T47D (cell line): ENCODE measurements at regions not wholly inside any gene's neighbourhood (a gene's known extent, or its start where the extent isn't known, plus 50 kb on each side); places are given as distances from the start of the nearest gene placed in this dataset.
"Not testable (repeated sequence)": the region's sequence is repeated elsewhere in the genome, so short reads cannot be mapped to it uniquely, and the experiment has no call there.

Experiments used
- DNase-seq, 2 experiments: peaks; one replicate each; pipeline versions ENCODE4 v3.0.0 to v3.0.0-alpha.2; 2011 to 2012; ENCODE audit warnings: low read depth in 1 of 2, low spot score in 1 of 2
- JUND ChIP-seq: IDR thresholded peaks from 2 replicates; pipeline ENCODE4 v1.6.1; 2012; ENCODE audit warnings: low read depth
- in situ Hi-C: cut with HindIII; loops from 2 replicates; pipeline ENCODE4 v1.10.0; 2016; ENCODE audit warnings: low sequenced_read_pairs, low pct_unique_long_range_greater_than_20kb

DNA sequence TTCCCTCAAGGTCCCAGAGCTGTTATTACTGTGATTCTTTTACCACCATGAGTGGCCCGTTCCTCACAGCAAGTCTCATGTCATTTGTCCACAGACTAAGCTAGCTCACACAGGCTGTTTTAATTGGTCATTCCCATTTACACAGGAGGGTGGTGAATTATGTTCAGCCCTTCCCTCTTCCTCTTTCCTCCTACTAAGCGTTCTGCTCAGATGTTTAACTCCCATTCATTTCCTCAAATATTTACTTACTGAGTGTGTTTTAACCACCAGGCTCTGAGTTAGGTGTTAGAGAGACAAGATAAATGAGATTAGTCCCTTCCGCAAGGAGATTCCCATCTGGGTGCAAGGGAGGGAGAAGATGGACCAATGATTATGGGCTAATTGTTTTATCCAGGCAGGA is 403.6 kb upstream of the ACVR2A start:
- TF ChIP-seq JUND = no peak
- DNase-seq = peak in 1 of 2 experiments; percentile 50
- in situ Hi-C loops = no loop called here

DNA sequence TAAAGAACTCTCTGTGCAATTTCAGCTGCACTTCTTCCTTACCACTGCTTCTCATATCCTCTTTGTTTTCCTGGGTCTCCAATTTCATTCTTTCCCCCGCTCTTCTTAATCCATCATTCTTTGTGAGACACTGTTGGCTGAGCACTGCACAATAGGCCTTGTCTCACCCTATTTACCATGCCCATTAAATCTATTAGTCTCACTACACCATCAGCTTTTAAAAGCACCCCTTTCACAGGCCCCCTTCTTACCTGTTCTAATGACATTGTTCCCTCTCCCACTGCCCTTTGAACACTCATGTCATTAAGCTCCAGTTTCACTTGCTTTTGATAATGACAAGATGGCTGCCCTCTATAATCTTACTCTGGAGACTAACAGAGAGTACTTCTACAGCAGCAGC is 404.1 kb upstream of the ACVR2A start:
- no peak for TF ChIP-seq JUND
- in situ Hi-C loops = no loop called here
- DNase-seq = no peak

DNA sequence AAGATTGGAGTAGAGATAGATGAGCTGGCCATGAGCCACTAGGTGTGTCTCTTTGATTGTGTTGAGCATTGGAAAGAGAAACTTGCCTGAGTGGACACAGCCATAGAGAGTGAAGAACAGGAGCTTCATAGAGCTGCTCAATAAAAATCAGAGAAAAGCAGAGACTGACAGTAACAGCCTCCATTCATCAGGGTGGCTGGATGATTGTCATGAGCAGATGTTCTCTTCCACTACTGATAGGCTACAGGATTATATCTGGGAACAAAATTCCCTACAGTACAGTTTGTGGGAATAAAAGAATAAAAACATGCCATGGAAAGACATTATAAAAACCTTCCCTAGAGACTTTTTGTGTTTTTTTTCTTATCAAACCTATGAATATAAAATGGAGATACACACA is 404.8 kb upstream of the ACVR2A start:
- DNase-seq = no peak
- in situ Hi-C loops = no loop called here

DNA sequence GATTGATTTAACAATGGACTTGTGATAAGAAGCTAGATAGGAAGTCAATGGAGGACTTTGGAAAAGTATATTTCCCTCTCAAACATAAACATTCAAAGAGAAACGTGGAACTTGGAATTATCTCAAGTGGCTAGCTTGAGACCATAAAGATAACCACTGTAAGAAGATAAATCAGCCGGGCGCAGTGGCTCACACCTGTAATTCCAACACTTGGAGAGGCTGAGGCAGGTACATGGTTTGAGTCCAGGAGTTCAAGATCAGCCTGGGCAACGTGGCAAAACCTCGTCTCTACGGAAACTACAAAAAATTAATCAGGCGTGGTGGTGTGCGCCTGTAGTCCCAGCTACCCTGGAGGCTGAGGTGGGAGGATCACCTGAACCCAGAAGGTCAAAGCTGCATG is 405.9 kb upstream of the ACVR2A start:
- no peak for TF ChIP-seq JUND
- no peak for DNase-seq
- in situ Hi-C loops = no loop called here

More for the DNA sequence above, 404.8 kb upstream of the ACVR2A start:
- no peak for TF ChIP-seq JUND

DNA sequence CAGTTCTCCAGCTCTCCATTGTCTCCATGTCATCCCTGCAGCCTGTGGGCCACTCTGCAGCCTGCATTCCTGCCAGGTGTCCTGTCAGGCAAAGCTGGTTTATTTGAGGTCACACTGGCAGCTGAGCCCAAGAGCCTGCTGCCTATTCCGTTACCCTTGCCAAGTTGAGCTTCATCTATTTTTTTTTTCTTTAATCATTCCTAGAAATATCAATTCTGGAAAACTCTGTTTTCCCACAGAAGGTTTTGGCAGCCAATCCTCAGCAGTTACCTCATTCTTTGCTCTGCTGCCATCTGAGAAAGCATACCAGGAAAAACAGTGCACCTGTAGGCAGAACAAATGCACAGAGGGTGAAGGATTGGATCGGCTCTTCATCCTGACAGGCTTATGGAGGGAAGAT is 411.0 kb upstream of the ACVR2A start:
- TF ChIP-seq JUND = no peak
- peak in 1 of 2 experiments; percentile 4 for DNase-seq
- in situ Hi-C loops = no loop called here

DNA sequence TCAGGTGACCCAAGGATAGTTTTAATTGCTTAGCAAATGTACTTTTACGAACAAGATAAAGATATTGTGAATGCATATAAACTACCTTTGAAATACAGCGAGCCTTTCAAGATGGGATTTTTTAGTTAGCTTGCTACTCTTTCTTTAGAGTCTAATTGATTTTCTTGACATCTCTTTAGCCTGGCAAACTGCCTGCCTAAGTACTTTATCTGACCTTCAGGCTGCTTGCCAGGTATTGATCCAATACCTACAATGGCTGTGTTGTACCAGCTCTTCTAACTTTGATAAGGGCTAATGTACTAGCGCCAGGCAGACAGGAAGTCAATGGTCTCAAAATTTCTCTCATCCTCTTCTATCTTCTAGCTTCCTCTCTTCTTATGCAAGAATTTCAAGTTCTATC is 414.4 kb upstream of the ACVR2A start:
- in situ Hi-C loops = no loop called here
- no peak for DNase-seq

DNA sequence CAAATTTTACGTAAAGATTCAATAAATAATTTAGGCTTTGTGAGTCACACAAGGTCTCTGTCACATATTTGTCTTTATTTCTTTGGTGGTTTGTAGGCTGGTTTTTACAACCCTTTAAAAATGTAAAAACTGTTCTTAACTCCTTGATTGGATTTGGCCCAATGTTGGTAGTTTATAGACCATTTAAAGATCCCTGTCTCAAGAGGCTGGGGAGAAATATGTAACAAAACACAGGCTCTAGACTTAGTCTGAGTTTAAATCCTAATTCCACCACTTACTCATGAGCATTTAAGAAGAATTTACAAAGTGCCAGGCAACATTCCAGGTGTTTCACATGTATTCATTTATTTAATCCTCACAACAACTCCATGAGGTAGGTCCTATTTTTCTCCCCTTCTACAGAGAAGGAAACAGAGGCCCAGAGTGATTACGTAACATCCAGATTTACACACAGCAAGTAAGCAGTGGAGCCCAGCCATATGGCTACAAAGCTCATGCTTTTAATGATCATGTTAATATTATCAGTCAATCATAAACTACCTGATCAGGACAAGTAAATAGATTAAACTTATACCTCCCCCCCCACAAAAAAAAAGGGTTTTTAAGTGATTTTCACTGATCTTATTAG is 416.6 kb upstream of the ACVR2A start:
- DNase-seq = no peak
- no peak for TF ChIP-seq JUND
- in situ Hi-C loops = no loop called here

More for the DNA sequence above, 414.4 kb upstream of the ACVR2A start:
- TF ChIP-seq JUND = no peak

DNA sequence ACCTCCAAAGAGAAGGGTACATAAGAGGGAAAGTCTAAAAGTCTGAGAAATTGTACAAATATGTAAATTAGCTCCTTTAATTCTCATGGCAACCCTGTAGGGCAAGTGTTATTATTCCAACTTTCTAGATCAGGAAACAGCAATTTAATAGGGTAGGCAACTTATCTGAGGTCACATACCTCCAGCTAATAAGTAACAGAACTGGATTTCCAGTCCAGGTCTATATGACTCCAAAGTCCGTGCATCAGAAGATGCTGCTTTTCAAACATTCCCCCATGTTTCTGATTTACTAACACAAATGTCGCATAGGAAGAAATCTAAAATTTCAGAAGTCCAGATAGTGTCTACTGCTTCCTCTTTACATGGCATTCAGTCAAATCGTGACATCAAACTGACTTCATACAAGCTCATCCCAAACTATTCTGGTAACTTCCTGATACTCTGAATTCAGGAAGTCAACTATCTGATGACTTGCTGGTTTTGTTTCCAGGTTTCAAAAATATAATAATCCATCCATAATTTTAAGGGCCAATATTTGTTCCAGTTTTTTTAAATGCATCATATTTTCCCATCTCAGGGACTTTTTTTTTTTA is 419.3 kb upstream of the ACVR2A start:
- in situ Hi-C loops = no loop called here
- no peak for DNase-seq
- no peak for TF ChIP-seq JUND

DNA sequence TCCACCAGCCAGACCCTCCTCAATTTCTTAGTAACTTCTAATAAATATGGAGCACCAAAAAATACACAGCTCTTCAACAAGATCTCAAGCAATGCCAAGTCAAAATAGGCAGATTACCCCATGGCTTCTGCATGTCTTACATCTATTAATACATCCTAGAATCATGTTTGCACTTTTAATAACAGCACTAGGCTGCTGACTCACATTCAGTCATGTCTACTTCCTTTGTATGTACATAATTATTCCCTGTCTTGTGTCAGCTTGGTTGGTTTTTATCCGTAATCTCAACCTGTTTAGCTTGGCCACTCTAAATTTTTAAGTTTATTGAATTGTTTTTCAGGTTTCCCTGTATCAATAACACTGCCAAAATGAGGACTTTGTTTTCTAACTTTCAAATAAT is 420.1 kb upstream of the ACVR2A start:
- in situ Hi-C loops = no loop called here
- no peak for TF ChIP-seq JUND
- DNase-seq = no peak

DNA sequence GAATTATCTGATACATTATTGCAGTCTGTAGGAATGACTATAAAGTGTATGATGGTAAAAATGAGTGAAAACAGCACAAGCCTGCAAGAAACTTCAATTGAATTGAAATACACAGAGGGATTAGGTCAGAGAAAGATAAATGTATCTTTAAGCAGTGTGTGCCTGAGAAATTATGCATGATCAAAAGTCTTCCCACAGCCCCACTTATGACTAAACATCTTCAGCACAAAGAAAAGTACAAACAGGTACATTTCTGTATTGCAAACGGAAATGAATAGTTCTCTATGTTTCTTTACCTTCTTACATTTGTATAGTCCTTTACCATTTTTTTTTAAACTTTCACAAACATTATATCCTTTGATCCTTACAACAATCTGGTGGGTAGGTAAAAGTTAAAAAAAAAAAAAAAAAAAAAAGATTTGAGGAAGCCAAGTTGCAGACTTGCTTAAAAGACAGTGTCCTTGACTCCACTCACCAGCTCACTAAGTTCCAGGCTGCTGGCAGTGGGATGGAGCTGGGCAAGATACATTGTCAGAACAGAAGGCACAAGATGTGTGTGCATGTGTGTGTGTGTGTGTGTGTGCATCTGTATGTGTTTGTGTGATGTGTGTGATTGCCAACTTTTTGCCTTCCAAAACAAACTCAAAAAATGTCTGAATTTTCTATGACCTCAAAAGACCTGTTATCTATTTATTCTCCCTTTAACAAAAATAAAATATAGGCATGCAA is 423.7 kb upstream of the ACVR2A start:
- no peak for TF ChIP-seq JUND
- DNase-seq = no peak
- in situ Hi-C loops = no loop called here

DNA sequence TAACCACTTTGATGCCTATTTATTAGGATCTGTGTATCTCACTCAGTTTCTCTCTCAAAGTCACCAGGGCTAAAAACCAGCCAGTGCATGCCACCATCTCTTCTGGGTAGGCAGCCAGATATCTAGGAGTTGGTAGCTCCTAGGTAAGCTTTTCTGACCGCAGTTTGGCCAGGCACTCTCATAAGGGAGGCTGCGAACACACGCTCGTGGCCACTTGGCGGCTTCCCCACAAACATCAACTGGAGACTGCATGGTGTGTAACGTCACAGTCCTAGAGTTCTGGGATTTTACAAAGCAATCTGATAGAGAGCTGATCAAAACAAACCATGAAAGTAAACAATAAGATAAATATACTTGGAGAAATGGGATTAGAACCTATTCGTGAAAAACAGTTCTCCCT is 424.3 kb upstream of the ACVR2A start:
- in situ Hi-C loops = no loop called here
- peak in 1 of 2 experiments; percentile 18 for DNase-seq
- TF ChIP-seq JUND = no peak

DNA sequence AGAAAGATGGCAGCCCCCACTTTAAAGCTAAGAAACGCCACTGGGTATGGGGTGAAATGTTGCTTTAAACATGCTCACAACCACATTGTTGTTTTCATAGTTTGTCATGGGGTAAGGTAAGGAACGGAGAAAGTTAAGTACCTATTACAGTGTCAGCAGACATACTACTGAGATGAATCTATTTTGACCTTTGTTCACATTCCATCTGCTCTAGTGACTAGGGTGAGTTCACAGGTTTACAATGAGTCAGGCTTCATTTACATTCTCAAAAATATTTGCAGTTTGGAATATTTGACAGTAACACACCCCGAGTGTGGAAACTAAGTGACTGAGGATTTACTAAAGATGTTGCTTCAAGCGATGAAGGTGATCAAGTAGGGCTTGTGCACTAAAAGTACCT is 428.7 kb upstream of the ACVR2A start:
- TF ChIP-seq JUND = no peak
- DNase-seq = no peak
- in situ Hi-C loops = no loop called here

DNA sequence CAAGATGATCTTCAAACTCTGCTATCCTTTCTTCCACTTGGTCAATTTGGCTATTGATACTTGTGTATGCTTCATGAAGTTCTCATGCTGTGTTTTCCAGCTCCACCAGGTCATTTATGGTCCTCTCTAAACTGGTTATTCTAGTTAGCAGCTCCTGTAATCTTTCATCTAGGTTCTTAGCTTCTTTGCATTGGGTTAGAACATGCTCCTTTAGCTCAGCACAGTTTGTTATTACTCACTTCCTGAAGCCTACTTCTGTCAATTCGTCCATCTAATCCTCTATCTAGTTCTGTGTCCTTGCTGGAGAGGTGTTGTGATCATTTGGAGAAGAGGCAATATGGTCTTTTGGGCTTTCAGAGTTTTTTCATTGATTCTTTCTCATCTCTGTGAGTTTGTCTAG is 430.2 kb upstream of the ACVR2A start:
- DNase-seq = peak in 1 of 2 experiments; percentile 61
- in situ Hi-C loops = not testable (repeated sequence)
